ENCODE measurements at regions not wholly inside any gene's neighbourhood (a gene's known extent, or its start where the extent isn't known, plus 50 kb on each side); places are given as distances from the start of the nearest gene placed in this dataset.
"Not testable (repeated sequence)": the region's sequence is repeated elsewhere in the genome, so short reads cannot be mapped to it uniquely, and the experiment has no call there.

DNA sequence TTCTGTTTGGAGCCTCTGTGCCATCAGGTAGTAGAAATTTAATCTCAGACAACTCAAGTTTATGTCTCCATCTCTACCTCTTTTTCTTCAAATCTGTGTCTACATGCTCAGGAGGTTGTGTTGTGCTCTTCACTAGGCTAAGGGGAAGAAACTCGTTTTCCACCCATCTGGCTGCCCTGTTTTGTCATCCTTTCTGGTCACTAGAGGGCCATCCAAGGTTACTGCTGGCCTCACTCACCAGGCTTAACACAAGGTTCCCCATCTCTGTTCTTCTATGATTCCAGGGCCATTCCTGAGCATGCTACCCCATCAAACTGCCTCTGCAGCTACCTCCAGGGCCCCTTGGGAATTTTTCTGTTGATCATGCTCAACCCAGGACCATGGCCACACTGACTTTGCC, 213.3 kb upstream of the FBXL7 start:
- no peaks in the 10 kb centered on the region for H3K36me3 ChIP-seq
- 25 to 86% methylated on average over 1 of the region's 1 CpG for WGBS, 2 donors (ENCODE audit: low coverage in 1 of 2)
- TF ChIP-seq, protein P1, sequence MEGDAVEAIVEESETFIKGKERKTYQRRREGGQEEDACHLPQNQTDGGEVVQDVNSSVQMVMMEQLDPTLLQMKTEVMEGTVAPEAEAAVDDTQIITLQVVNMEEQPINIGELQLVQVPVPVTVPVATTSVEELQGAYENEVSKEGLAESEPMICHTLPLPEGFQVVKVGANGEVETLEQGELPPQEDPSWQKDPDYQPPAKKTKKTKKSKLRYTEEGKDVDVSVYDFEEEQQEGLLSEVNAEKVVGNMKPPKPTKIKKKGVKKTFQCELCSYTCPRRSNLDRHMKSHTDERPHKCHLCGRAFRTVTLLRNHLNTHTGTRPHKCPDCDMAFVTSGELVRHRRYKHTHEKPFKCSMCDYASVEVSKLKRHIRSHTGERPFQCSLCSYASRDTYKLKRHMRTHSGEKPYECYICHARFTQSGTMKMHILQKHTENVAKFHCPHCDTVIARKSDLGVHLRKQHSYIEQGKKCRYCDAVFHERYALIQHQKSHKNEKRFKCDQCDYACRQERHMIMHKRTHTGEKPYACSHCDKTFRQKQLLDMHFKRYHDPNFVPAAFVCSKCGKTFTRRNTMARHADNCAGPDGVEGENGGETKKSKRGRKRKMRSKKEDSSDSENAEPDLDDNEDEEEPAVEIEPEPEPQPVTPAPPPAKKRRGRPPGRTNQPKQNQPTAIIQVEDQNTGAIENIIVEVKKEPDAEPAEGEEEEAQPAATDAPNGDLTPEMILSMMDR (IDR thresholded peaks at IDR 0.05), result peak in 1 of 4 experiments; percentile 12
- TF ChIP-seq POLR2A (IDR thresholded peaks at IDR 0.05), result no peak
- peaks cover 0 to 9% (median 0%) of the 10 kb centered on the region in 3 donors for H3K4me1 ChIP-seq
- no peak overlapping the region for H3K27ac ChIP-seq
- ATAC-seq, result no peak
- H3K27me3 ChIP-seq, result no peaks in the 10 kb centered on the region
- no peaks in the 10 kb centered on the region for H3K9me3 ChIP-seq
- no peak overlapping the region for H3K4me3 ChIP-seq

DNA sequence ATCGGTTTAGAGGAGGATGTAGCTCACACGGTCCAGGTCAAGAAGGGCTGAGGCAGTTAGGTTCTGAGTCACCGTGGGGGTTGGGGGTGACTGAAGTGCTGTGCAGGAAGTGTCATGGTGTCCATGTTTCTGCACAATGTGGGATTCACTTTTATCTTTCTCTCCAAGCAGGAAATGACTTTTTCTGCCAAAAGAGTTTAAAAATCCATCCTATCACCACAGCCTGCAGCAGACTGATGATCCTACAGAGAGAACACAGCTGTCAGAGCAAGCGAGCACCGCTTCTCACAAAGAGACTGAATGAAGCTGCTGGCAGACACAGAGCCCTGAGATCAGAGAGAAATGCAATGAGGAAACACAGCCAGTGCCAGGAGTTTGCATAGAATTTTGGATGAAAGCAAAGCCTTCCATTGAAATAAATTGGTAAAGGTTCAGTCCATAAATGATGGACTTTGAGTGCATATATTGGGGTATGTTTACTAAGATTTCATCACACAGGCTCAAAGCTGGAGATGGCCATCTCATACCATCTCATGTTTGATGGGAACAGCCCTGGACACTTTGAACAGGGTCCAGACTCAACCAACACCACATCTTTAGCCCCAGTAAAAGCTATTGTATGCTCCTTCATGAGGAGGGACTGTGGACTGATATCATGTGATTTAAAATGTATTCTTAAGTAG, 213.9 kb upstream of the FBXL7 start:
- no peak for TF ChIP-seq POLR2A (IDR thresholded peaks at IDR 0.05)
- TF ChIP-seq POLR2AphosphoS5 (IDR thresholded peaks at IDR 0.05), result no peak
- TF ChIP-seq, protein P1 (IDR thresholded peaks at IDR 0.05), result no peak
- no peak for TF ChIP-seq EP300 (IDR thresholded peaks at IDR 0.05)
- H3K4me3 ChIP-seq, result no peak overlapping the region
- ATAC-seq, result peak; percentile 62
- no peaks in the 10 kb centered on the region for H3K9me3 ChIP-seq
- H3K36me3 ChIP-seq, result no peaks in the 10 kb centered on the region
- no peaks in the 10 kb centered on the region for H3K27me3 ChIP-seq
- 8 to 16% methylated on average over 3 to 5 of the region's 5 CpGs for WGBS, 2 donors (ENCODE audit: low coverage in 1 of 2)
- H3K4me1 ChIP-seq, result peaks cover 0 to 9% (median 0%) of the 10 kb centered on the region in 3 donors
- H3K27ac ChIP-seq, result no peak overlapping the region

DNA sequence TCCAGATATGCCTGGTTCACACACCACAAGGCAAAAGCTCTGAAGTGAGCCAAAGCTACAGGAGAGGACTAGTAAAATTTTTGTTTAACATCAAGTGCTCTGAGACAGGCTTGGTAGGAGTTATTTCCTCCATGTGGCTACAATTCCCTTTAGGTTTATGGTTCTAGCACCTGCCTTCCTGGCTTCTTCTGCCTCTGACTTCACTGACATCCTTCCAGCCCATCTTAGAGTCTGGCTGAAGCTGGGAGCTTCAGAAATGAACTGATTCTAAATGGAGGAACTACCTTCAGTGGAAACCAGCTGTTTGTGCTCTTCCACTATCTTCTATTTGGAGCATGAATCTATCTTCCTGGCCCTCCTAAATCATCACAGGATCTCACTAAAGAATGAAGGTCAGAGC, 215.3 kb upstream of the FBXL7 start:
- no peak overlapping the region for H3K4me3 ChIP-seq
- no peaks in the 10 kb centered on the region for H3K27me3 ChIP-seq
- ATAC-seq, result no peak
- no peak overlapping the region for H3K27ac ChIP-seq
- no peaks in the 10 kb centered on the region for H3K9me3 ChIP-seq
- H3K36me3 ChIP-seq, result no peaks in the 10 kb centered on the region
- H3K4me1 ChIP-seq, result peaks cover 0 to 9% (median 0%) of the 10 kb centered on the region in 3 donors
- TF ChIP-seq POLR2A (IDR thresholded peaks at IDR 0.05) (no peak), POLR2AphosphoS5 (IDR thresholded peaks at IDR 0.05) (no peak), EP300 (IDR thresholded peaks at IDR 0.05) (no peak)

DNA sequence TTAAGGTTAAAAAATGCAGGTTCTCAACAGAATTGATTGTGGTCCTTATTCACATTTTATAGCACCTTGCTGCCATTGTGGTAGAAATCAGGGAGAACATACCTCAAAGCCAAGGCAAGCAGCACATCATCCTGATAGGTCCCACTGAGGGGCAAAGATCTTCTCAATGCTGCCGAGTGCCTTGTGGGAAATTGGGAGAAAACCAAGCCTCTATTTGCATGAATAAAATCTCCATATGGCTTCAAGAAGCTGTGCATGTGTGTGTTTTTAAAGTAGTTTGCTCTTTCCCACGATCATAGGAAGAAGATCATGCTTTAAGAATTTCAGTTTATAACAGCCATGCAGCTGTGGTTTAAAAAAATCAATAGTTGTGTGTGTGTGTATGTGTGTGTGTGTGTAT, 216.9 kb upstream of the FBXL7 start:
- ATAC-seq, result no peak
- Histone ChIP-seq H3K4me1 (peaks cover 0 to 9% (median 0%) of the 10 kb centered on the region in 3 donors), H3K4me3 (no peak overlapping the region), H3K27me3 (no peaks in the 10 kb centered on the region), H3K27ac (no peak overlapping the region), H3K9me3 (peaks cover 0 to 12% (median 0%) of the 10 kb centered on the region in 3 donors), H3K36me3 (no peaks in the 10 kb centered on the region)
- 28 to 42% methylated on average over 2 of the region's 2 CpGs for WGBS, 2 donors (ENCODE audit: low coverage in 1 of 2)
- no peak for TF ChIP-seq POLR2A (IDR thresholded peaks at IDR 0.05)
- no peak for TF ChIP-seq POLR2AphosphoS5 (IDR thresholded peaks at IDR 0.05)
- no peak for TF ChIP-seq EP300 (IDR thresholded peaks at IDR 0.05)
- TF ChIP-seq, protein P1 (IDR thresholded peaks at IDR 0.05), result no peak

DNA sequence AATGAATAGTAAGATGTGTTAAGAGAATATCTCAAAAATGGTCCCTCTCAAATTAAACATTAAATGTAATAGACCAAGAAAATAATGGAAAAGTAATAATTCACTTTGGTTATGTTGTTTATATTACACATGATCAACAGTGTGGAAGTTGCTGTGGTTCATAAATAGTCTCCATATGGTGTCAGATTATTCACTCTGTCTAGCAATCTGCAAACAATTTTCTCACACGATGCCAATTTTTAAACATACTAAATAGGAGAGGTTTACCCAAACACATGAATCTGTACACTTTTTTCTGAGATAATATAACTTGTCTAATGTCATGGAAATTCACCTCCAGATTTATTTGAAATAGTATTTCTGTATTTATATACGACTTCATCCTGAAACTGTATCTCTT, 217.4 kb upstream of the FBXL7 start:
- WGBS, 2 donors (ENCODE audit: low coverage in 1 of 2), result 40 to 44% methylated on average over 2 of the region's 2 CpGs
- H3K27me3 ChIP-seq, result no peaks in the 10 kb centered on the region
- H3K4me1 ChIP-seq, result peaks cover 0 to 9% (median 0%) of the 10 kb centered on the region in 3 donors

DNA sequence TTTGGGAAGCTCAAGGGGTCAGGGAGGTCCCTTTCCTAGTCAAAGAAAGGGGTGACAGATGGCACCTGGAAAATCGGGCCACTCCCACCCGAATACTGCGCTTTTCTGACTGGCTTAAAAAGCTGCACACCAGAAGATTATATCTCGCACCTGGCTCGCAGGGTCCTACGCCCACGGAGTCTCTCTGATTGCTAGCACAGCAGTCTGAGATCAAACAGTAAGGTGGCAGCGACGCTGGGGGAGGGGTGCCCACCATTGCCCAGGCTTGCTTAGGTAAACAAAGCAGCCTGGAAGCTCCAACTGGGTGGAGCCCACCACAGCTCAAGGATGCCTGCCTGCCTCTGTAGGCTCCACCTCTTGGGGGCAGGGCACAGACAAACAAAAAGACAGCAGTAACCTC, 228.4 kb upstream of the FBXL7 start:
- H3K27me3 ChIP-seq, ATAC-seq: not testable (repeated sequence)
- WGBS, 2 donors (ENCODE audit: low coverage in 1 of 2), result no CpG with 5 or more reads among the region's 9 CpGs

More for the DNA sequence above, 217.4 kb upstream of the FBXL7 start:
- TF ChIP-seq POLR2AphosphoS5 (IDR thresholded peaks at IDR 0.05), result no peak
- TF ChIP-seq, protein P1 (IDR thresholded peaks at IDR 0.05), result no peak
- no peak for TF ChIP-seq POLR2A (IDR thresholded peaks at IDR 0.05)
- TF ChIP-seq EP300 (IDR thresholded peaks at IDR 0.05), result no peak
- H3K36me3 ChIP-seq, result no peaks in the 10 kb centered on the region
- H3K4me3 ChIP-seq, result no peak overlapping the region
- peaks cover 0 to 12% (median 0%) of the 10 kb centered on the region in 3 donors for H3K9me3 ChIP-seq
- no peak overlapping the region for H3K27ac ChIP-seq
- ATAC-seq, result no peak

More for the DNA sequence above, 228.4 kb upstream of the FBXL7 start:
- not testable (repeated sequence) for H3K4me3 ChIP-seq, H3K4me1 ChIP-seq, H3K36me3 ChIP-seq, H3K27ac ChIP-seq
- H3K9me3 ChIP-seq, result peaks cover 0 to 10% (median 0%) of the 10 kb centered on the region in 3 donors
